ENCODE measurements at regions not wholly inside any gene's neighbourhood (a gene's known extent, or its start where the extent isn't known, plus 50 kb on each side); places are given as distances from the start of the nearest gene placed in this dataset.

- no peak for TF ChIP-seq CTCF (conservative IDR thresholded peaks at IDR 0.05; ENCODE audit: low read depth, low read length)
- Histone ChIP-seq H3K9ac (no peak overlapping the region), H3K4me3 (IDR thresholded peaks at IDR 0.05; ENCODE audit: insufficient read depth, low read depth, low read length) (no peak overlapping the region), H3K79me2 (ENCODE audit: insufficient read depth, low read depth) (no peaks in the 10 kb centered on the region), H2AFZ (ENCODE audit: low read depth) (no peak overlapping the region), H3K36me3 (ENCODE audit: insufficient read depth) (no peaks in the 10 kb centered on the region), H3K4me1 (ENCODE audit: low read depth, poor library complexity, severe bottlenecking) (no peaks in the 10 kb centered on the region), H4K20me1 (ENCODE audit: insufficient read depth) (no peaks in the 10 kb centered on the region), H3K27ac (no peak overlapping the region), H3K27me3 (ENCODE audit: insufficient read depth, low read depth) (no peaks in the 10 kb centered on the region), H3K4me2 (no peak overlapping the region)
Measured at GRCh38 chr20:24804481-24805206, 144.4 kb upstream of the CST7 start.

- Histone ChIP-seq H4K20me1 (ENCODE audit: insufficient read depth) (no peaks in the 10 kb centered on the region), H2AFZ (ENCODE audit: low read depth) (no peak overlapping the region), H3K4me2 (no peak overlapping the region), H3K27ac (no peak overlapping the region), H3K4me1 (ENCODE audit: low read depth, poor library complexity, severe bottlenecking) (no peaks in the 10 kb centered on the region), H3K4me3 (IDR thresholded peaks at IDR 0.05; ENCODE audit: insufficient read depth, low read depth, low read length) (no peak overlapping the region), H3K27me3 (ENCODE audit: insufficient read depth, low read depth) (no peaks in the 10 kb centered on the region), H3K79me2 (ENCODE audit: insufficient read depth, low read depth) (no peaks in the 10 kb centered on the region), H3K36me3 (ENCODE audit: insufficient read depth) (no peaks in the 10 kb centered on the region), H3K9ac (no peak overlapping the region)
- no peak for TF ChIP-seq CTCF (conservative IDR thresholded peaks at IDR 0.05; ENCODE audit: low read depth, low read length)
Measured at GRCh38 chr20:24805456-24806238, 143.4 kb upstream of the CST7 start.

GRCh38 chr20:24806705-24807676, 142.1 kb upstream of the CST7 start:
- no peak overlapping the region for H3K27ac ChIP-seq
- H3K4me1 ChIP-seq (ENCODE audit: low read depth, poor library complexity, severe bottlenecking): no peaks in the 10 kb centered on the region
- H3K4me3 ChIP-seq (IDR thresholded peaks at IDR 0.05; ENCODE audit: insufficient read depth, low read depth, low read length): no peak overlapping the region
- no peaks in the 10 kb centered on the region for H4K20me1 ChIP-seq (ENCODE audit: insufficient read depth)
- no peak for TF ChIP-seq CTCF (conservative IDR thresholded peaks at IDR 0.05; ENCODE audit: low read depth, low read length)
- no peaks in the 10 kb centered on the region for H3K36me3 ChIP-seq (ENCODE audit: insufficient read depth)
- H2AFZ ChIP-seq (ENCODE audit: low read depth): no peak overlapping the region
- H3K27me3 ChIP-seq (ENCODE audit: insufficient read depth, low read depth): no peaks in the 10 kb centered on the region
- H3K79me2 ChIP-seq (ENCODE audit: insufficient read depth, low read depth): no peaks in the 10 kb centered on the region
- no peak overlapping the region for H3K4me2 ChIP-seq
- no peak overlapping the region for H3K9ac ChIP-seq

- no peaks in the 10 kb centered on the region for H3K4me1 ChIP-seq (ENCODE audit: low read depth, poor library complexity, severe bottlenecking)
- H3K79me2 ChIP-seq (ENCODE audit: insufficient read depth, low read depth): no peaks in the 10 kb centered on the region
- no peaks in the 10 kb centered on the region for H4K20me1 ChIP-seq (ENCODE audit: insufficient read depth)
- no peaks in the 10 kb centered on the region for H3K27me3 ChIP-seq (ENCODE audit: insufficient read depth, low read depth)
- H2AFZ ChIP-seq (ENCODE audit: low read depth): no peak overlapping the region
- no peak overlapping the region for H3K4me2 ChIP-seq
- no peak overlapping the region for H3K9ac ChIP-seq
- no peaks in the 10 kb centered on the region for H3K36me3 ChIP-seq (ENCODE audit: insufficient read depth)
- H3K4me3 ChIP-seq (IDR thresholded peaks at IDR 0.05; ENCODE audit: insufficient read depth, low read depth, low read length): no peak overlapping the region
- H3K27ac ChIP-seq: no peak overlapping the region
- no peak for TF ChIP-seq CTCF (conservative IDR thresholded peaks at IDR 0.05; ENCODE audit: low read depth, low read length)
Measured at GRCh38 chr20:24808616-24809015, 140.5 kb upstream of the CST7 start.
